ENCODE measurements at regions not wholly inside any gene's neighbourhood (a gene's known extent, or its start where the extent isn't known, plus 50 kb on each side); places are given as distances from the start of the nearest gene placed in this dataset.

DNA sequence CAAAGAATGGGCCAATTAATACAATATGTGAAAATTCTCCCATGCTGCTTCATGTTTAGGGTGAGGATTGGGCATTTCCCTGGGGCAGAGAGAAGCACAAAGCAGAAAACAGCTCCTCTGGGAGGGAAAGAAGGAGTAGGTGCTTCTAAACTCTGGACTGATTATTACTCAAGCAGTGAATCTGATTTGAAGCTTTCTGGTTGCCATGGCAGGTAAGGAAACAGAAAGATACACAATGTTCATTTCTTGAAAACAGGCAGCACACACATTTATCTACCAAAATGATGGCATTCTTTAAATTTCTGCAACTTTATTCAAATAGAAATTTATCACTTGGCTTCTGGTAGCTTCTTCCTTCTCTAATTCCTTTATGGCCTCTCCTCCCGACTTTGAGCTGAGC is 305.4 kb upstream of the CHD6 start:
- in situ Hi-C loops (cut with MboI; ENCODE audit: low sequenced_read_pairs), result no loop called here

More for the DNA sequence above, 305.4 kb upstream of the CHD6 start:
- WGBS, 2 experiments (ENCODE audit: extremely low coverage in 2 of 2, insufficient read length in 1 of 2), result no CpG with 5 or more reads among the region's 1 CpG
- H3K9me3 ChIP-seq (ENCODE audit: control insufficient read depth, insufficient read depth, low read length), result peaks cover 7% of the 10 kb centered on the region; the same call in 1 of the 2 replicates
- no peak overlapping the region for H2AK9ac ChIP-seq (replicated peaks; ENCODE audit: low read depth, low read length, poor library complexity)
- H2BK120ac ChIP-seq (ENCODE audit: low read depth, low read length), result no peak overlapping the region
- H2BK15ac ChIP-seq (ENCODE audit: low read depth, low read length), result no peak overlapping the region
- no peak overlapping the region for H4K91ac ChIP-seq (ENCODE audit: insufficient read depth, low read depth, low read length)
- H2BK20ac ChIP-seq (ENCODE audit: low read depth, low read length), result no peak overlapping the region
- CTCF ChIA-PET, result no interaction called here
- no peak overlapping the region for H3K4me2 ChIP-seq (ENCODE audit: low read depth, low read length)
- no peak overlapping the region for H4K5ac ChIP-seq (ENCODE audit: low read depth, low read length)
- no peaks in the 10 kb centered on the region for H3K27me3 ChIP-seq (ENCODE audit: control insufficient read depth, insufficient read depth, low read length)
- intact Hi-C loops (cut with micrococcal nuclease), result no loop called here
- H3K4ac ChIP-seq (ENCODE audit: low read depth, low read length), result no peak overlapping the region
- H2AK5ac ChIP-seq (ENCODE audit: low read depth, low read length), result no peak overlapping the region
- H4K8ac ChIP-seq (ENCODE audit: low read depth in 2 of 2, low read length in 2 of 2), result no peak overlapping the region
- H3K79me1 ChIP-seq (ENCODE audit: low read depth in 1 of 2, low read length in 2 of 2), result no peaks in the 10 kb centered on the region
- no TSS peak for BruUV-seq (replicated peaks)
- no peaks in the 10 kb centered on the region for H3K36me3 ChIP-seq (ENCODE audit: control insufficient read depth, insufficient read depth, low read length)
- H3K4me1 ChIP-seq (ENCODE audit: control insufficient read depth, insufficient read depth, low read length), result no peaks in the 10 kb centered on the region
- no peak overlapping the region for H3K4me3 ChIP-seq (ENCODE audit: insufficient read depth, low read depth, low read length)
- H3K23ac ChIP-seq (ENCODE audit: low read depth, low read length), result no peak overlapping the region
- POLR2A ChIA-PET (ENCODE audit: unreplicated experiment), result no interaction called here
- no peak overlapping the region for H2BK5ac ChIP-seq (ENCODE audit: low read depth, low read length, poor library complexity, severe bottlenecking)
- dilution Hi-C loops (cut with HindIII; ENCODE audit: low sequenced_read_pairs, unreplicated experiment), result no loop called here
- TF ChIP-seq BHLHE40 (IDR thresholded peaks at IDR 0.05; ENCODE audit: low read depth, low read length), result no peak
- no peak for TF ChIP-seq MXI1 (IDR thresholded peaks at IDR 0.05; ENCODE audit: borderline replicate concordance, low read depth, low read length)
- TF ChIP-seq RAD21 (IDR thresholded peaks at IDR 0.05; ENCODE audit: low read length), result no peak
- no peak for TF ChIP-seq MAFK (IDR thresholded peaks at IDR 0.05; ENCODE audit: low read depth, low read length)
- TF ChIP-seq CEBPB (IDR thresholded peaks at IDR 0.05; ENCODE audit: low read depth, low read length), result no peak
- no peak for TF ChIP-seq NFE2L2 (IDR thresholded peaks at IDR 0.05; ENCODE audit: low read depth, low read length)
- TF ChIP-seq POLR2A (IDR thresholded peaks at IDR 0.05; ENCODE audit: low read depth, low read length), result no peak
- TF ChIP-seq RFX5 (IDR thresholded peaks at IDR 0.05; ENCODE audit: low read depth, low read length), result no peak
- TF ChIP-seq, protein P1, sequence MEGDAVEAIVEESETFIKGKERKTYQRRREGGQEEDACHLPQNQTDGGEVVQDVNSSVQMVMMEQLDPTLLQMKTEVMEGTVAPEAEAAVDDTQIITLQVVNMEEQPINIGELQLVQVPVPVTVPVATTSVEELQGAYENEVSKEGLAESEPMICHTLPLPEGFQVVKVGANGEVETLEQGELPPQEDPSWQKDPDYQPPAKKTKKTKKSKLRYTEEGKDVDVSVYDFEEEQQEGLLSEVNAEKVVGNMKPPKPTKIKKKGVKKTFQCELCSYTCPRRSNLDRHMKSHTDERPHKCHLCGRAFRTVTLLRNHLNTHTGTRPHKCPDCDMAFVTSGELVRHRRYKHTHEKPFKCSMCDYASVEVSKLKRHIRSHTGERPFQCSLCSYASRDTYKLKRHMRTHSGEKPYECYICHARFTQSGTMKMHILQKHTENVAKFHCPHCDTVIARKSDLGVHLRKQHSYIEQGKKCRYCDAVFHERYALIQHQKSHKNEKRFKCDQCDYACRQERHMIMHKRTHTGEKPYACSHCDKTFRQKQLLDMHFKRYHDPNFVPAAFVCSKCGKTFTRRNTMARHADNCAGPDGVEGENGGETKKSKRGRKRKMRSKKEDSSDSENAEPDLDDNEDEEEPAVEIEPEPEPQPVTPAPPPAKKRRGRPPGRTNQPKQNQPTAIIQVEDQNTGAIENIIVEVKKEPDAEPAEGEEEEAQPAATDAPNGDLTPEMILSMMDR (conservative IDR thresholded peaks at IDR 0.05; ENCODE audit: low read depth, low read length), result no peak
- no peak for TF ChIP-seq RCOR1 (IDR thresholded peaks at IDR 0.05; ENCODE audit: insufficient replicate concordance, low read length)
- TF ChIP-seq SMC3 (IDR thresholded peaks at IDR 0.05; ENCODE audit: low read depth, low read length), result no peak
- no peak for TF ChIP-seq FOS (IDR thresholded peaks at IDR 0.05; ENCODE audit: low read depth, low read length)
- no peaks in the 10 kb centered on the region for H4K20me1 ChIP-seq (ENCODE audit: insufficient read depth, low read length)
- H2AFZ ChIP-seq (replicated peaks; ENCODE audit: low read length, poor library complexity), result no peak overlapping the region
- H3K9me1 ChIP-seq (ENCODE audit: insufficient read depth, low read length), result no peaks in the 10 kb centered on the region
- H3K14ac ChIP-seq (replicated peaks; ENCODE audit: low read depth, low read length), result no peak overlapping the region
- no peak overlapping the region for H3K56ac ChIP-seq (ENCODE audit: extremely low read depth, insufficient read depth, low read length)
- H3K27ac ChIP-seq (ENCODE audit: insufficient read depth, low read length), result no peak overlapping the region
- H3K18ac ChIP-seq (ENCODE audit: low read depth, low read length), result no peak overlapping the region
- ATAC-seq (ENCODE audit: low read depth) (no peak), DNase-seq (no peak)
- no peak overlapping the region for H3K9ac ChIP-seq (ENCODE audit: low read depth, low read length)
